GM19438 (cell line): ENCODE measurements at regions not wholly inside any gene's neighbourhood (a gene's known extent, or its start where the extent isn't known, plus 50 kb on each side); places are given as distances from the start of the nearest gene placed in this dataset.
"Not testable (repeated sequence)": the region's sequence is repeated elsewhere in the genome, so short reads cannot be mapped to it uniquely, and the experiment has no call there.

Experiments
- ATAC-seq: cut with Tn5 transposase; IDR thresholded peaks from one replicate; pipeline ENCODE4 v1.9.1; 2021; ENCODE audit warnings: low read depth; ENCODE audit not compliant: unreplicated experiment

DNA sequence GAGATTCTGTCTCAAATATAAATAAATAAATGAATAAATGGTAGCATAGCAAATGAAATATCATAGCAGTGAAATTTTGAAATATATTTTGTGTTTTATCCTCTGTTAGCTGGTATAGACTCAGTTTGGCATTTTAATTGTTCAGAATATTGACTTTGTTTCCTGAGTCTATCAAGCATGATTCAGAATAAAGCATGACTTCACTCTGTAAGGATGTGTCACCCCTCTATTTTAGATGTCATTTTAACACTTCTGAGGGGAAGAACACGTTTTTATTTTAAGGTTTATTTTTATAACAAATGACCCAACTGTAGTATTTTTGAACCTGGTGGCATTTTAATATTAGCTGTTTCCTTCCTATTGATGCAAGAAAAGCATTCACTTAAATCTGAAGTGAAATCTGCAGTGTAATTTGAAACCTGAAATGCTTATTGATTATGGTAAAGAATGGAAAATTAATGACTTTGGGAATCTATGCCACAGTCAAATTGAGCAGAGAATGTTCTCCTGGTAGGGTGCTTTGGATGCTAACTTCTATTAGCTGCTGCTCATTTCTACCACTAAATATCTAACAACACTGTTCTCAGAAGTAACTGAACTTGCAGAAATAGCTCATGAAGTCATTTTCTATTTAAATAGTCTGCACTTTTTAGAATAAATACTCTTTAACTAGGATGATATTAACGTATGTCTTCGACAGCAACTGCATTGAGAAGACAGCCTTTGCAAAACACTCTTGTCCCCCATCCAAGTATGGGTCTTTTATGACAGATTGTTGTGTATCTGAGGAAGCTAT lies 114.2 kb downstream of the SOX4 start:
- no peak for ATAC-seq

DNA sequence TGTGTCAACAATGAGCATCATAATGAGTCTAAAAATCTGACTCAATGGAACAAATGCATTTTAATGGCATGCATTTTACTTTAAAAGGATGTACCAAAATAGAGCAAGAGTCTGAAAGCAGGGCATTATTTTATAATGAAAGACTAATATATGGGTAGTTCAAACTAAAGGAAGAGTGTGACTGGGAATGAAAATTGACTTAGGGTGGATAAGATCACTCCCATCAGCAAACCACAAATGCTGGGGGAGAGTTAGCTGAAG lies 114.7 kb downstream of the SOX4 start:
- no peak for ATAC-seq

DNA sequence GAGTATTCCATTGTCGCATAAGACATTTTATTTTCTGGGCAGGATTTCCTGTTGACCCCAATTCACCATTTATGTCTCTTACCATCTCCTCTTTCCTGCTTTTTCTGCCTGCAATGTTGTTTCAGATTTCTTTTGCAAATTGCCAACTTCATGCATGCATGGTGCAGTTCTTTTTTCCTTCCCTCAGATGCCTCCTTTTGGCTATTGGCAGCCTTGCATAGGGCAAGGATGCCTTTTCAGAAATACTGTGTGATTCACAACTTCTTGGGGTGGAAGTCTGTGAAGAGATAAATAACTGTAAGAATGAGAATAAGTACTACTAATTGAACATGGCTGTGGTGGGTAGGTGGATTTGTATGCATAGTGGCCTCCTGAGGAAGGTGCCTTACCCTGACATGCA lies 116.7 kb downstream of the SOX4 start:
- ATAC-seq = no peak

DNA sequence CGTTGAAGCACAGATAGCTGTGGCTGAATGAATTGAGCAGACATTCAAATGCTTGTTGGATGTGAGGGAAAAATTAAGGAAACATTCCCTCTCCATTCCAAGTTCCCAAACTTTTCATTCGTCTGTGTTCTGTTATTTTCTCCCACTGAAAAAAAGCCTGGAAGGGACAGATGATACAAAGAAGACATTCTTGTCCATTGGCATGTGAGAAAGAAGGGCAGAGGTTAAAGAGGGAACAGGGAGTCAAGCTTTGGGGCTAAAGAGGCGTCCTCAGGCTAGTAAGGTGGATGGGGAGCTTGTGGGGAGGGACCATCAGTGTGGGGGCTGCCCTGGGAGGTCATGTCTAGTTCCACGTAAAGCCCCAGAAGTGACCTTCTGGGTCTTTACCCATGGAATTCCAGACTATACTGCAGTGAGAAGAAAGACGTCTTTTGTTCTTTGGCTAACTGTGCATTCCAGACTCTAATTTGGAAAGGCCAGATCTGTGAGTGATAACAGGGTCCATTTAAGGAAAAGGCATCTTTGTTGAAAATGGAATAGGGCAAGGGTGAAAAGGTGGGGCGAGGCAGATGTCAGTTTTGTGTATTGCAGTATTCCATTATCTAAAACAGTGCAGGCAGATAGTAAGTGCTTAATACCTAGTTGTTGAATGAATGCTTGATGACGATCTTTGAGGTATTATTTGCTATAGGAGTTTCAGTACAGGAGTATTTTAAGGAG lies 117.5 kb downstream of the SOX4 start:
- no peak for ATAC-seq

DNA sequence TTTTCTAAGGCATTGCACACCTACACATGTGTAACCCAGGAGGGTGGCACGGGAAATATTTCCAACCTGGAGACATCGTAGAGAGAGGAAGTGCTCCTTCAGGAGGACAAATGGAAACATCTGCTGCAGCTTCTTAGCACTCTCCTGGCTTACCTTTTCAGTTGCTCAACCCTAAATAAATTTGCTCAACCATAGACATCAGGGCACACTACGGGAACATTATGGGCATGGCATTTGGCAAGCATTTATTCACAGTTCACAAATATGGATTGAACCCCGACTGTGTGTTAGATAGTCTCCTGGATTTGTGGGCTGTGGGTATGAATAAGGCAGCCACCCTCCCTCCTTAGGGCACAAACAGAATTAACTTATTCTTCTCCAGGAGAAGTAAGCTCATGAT lies 118.7 kb downstream of the SOX4 start:
- no peak for ATAC-seq

DNA sequence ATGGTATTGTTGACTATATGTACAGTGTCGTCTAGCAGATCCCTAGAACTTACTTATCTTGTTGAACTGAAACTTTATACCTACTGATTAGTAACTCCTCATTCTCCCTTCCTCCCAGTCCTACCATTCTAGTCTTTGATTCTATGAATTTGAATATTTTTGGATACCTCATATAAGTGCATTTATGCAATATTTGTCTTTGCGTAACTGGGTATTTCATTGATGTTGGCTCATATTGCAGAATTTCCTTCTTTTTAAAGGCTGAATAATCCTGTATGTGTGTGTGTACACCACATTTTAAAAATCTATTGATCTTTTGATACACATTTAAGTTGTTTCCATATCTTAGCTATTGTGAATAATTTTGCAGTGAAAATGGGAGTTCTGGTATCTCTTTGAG lies 119.9 kb downstream of the SOX4 start:
- no peak for ATAC-seq

DNA sequence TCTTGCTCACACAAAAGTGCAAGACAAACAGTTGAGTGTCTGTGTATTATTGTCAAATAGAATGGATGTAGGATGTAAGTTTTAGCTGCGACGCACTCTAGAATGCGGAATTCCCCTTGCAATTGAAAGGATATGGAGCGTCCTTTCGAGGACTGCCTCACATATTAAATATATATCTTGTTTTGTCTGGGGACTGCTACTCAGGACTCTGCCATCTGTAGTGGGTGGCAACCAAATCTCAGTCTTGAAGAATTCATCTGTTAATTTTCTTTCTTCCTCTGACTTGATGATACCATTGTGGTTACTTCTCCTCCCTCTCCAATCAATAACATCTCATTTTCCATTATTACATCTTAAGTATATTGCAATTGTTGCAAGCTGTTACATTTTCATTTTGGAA lies 121.6 kb downstream of the SOX4 start:
- ATAC-seq = no peak

DNA sequence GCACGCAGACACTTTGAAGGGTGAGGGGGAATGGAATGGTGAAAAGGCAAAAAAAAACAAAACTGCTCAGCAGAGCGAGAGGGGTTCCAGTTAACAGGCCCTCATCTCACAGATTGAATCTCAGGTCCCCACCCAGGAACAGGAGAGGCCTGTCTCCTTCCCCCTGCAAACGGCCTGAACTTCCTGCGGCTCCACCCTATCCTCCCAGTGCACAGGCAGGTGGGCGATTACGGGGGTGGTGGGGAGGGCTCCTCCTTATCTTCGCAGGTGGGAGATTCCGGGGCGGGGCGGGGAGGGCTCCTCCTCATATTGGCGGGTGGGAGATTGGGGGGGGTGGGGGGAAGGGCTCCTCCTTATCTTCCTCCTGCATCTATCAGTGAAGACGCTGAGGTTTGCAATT lies 129.0 kb downstream of the SOX4 start:
- ATAC-seq = no peak

DNA sequence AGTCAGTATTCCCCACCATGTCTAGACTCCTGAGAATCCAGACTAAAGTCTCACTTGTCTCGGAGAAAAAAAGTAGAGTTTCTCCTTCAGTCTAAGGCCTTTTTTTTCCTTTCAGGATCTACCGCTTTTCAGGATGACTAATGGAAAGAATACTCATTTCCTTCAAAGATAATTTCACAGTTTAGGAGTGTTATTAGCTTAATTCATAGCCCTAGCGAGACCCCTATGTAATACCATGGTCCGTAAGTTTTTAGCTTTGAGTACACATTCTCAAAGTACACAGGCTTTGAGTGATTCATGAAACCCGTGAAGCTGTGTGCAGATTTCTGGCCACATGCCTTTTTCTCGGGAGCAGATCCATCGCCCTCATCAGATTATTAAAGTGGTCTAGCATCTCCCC lies 133.1 kb downstream of the SOX4 start:
- ATAC-seq = no peak

DNA sequence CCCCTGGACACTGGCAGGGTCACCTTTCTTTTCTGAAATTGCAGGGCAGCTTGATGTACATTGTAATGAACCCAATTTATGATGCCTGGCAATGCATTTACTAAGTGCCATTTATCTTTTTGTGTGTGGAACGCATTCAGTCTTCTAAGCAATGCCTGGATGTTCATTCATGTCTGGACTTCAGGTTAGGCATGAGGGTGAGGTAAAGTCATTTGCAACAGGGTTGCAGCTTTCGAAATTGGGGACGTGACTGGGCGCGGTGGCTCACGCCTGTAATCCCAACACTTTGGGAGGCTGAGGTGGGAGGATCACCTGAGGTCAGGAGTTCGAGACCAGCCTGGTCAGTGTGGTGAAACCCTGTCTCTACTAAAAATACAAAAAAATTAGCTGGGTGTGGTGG lies 134.6 kb downstream of the SOX4 start:
- ATAC-seq = no peak

DNA sequence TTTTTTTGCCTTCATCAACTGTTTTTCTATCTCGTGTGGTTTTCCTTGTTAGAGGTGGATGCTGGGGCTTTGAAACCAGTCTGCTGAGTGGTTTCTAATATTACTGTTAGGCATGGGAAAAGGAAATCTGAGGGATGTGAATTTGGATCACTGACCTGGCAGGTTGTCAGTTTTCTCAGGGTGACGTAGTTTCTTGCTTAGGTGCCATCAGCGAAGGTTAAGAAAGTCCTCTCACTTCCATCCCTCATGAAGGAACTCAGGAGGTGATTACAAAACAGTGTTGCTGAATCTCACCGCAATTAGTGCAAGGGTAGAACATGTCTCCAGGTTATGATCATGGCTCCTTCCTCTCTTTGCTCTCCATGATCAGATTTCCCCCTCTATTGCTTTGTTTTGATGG lies 135.9 kb downstream of the SOX4 start:
- ATAC-seq = no peak

DNA sequence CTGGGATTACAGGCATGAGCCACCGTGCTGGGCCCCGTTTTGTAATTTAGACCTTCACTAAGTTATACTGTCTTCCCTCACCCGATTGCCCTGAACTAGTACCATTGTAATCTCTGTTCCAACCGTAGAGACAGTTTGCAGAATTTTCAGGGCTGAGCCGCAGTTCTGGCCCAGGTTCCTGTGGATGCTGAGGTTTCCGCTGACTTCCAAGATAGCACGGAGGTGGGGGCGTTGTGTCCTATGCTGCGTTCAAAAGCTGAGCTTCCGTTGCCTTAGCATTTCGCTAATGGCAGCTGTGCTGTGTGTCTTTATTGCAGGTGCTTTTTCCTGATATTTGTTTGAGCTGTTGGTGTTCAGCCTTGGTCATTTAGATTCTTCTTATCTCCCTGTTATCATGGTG lies 137.0 kb downstream of the SOX4 start:
- no peak for ATAC-seq

DNA sequence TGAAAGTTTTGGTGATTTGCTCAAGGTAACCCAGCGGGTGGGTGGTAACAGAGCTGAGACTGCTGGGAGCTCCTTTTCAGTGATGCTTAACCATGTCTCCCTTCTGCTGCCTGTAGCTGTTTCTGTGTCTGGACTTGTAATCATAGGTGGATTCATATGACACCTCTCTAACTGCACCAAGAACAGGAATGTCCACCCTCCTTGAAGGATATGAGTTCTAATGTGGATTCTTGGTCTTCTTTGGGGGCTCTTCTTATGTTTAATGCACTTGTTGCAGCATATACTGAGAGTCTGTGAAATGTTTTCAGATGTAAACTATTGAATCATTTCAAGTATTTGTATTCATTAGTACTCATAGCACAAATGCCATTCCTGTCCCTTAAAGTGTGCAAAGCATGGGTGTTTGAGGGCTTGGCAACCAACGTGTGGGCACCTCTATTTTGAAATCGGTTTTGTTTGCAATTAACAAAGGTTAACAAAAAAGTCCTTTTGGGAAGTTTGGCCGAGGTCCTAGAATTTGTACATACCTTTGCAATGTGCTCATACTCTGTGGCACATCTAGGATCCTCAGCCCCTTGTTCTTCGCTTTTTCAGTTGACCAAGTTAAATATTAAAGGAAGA lies 138.0 kb downstream of the SOX4 start:
- no peak for ATAC-seq

DNA sequence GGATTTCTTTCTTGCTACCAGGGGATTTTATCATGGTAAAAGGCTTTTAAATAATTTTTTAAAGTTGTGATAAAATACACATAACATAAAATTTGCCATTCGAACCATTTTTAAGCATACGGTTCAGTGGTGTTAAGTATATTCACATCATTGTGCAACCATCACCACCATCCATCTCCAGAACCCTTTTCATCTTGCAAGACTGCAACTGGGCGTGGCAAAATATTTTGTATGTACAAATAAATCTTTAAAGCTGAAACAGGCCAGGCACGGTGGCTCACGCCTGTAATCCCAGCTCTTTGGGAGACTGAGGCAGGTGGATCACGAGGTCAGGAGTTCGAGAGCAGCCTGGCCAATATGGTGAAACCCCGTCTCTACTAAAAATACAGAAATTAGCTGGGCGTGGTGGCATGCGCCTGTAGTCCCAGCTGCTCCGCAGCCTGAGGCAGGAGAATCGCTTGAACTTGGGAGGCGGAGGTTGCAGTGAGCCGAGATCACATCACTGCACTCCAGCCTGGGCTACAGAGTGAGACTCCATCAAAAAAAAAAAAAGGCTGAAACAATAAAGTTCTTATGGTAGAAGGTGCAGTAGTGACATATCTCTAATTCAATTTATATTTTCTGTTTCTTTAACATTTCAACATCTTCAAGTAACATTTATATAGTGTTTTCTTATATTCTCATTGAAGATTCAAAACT lies 138.6 kb downstream of the SOX4 start:
- ATAC-seq = not testable (repeated sequence)

DNA sequence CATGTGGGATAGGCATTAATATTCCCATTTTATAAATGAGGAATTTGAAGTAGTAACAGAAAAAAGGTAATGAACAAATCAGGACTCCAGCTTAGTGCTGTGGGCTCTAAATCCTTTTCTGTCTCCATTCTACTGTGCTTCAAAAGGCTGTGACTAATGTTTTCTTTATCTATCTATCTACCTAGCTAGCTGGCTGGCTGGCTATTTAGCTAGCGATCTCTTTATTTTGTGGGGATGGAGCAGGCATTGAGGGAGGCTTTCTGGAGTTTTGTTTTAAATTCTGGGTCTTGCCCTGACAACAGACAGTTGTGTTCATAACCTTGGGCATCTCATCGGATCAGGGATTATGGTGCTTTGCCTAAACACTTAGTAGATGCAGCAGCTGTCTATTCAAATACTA lies 139.2 kb downstream of the SOX4 start:
- ATAC-seq = no peak

DNA sequence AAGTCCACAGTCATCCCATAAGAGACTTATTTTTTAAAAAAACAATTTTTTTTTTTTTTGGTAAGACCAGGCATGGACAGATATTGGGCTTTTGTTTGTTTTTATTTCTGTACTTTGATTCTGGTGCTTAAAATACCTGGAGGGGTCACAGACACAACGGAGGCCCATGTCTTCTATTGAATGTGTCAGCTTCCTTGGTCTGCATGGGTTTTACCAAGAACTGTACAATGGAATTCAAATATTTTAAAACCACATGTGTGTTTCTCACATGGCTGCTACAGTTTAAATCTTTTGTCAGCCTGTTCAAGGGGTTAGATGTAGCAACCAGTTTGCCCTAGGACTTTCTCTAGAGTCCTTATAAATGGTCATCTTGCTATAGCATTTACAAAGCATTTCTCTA lies 139.8 kb downstream of the SOX4 start:
- no peak for ATAC-seq

DNA sequence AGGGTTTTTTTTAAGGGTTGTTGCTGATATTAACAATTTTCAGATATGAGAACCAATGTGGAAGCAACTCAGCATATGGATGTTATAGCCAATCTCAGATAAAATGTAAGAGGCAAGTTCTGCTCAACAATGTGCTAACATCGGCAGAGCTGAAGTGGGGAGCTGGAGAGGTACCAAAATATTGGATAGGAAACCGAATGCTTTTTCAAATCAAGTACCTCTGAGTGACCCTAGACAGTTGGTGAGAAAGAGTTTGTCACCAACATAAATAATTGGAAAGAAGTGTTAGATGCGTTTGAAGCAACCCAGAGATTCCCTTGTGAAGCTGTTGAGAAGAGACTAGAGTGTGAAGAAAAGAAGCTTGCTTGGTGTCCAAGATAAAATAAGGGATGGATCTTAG lies 140.7 kb downstream of the SOX4 start:
- ATAC-seq = no peak

DNA sequence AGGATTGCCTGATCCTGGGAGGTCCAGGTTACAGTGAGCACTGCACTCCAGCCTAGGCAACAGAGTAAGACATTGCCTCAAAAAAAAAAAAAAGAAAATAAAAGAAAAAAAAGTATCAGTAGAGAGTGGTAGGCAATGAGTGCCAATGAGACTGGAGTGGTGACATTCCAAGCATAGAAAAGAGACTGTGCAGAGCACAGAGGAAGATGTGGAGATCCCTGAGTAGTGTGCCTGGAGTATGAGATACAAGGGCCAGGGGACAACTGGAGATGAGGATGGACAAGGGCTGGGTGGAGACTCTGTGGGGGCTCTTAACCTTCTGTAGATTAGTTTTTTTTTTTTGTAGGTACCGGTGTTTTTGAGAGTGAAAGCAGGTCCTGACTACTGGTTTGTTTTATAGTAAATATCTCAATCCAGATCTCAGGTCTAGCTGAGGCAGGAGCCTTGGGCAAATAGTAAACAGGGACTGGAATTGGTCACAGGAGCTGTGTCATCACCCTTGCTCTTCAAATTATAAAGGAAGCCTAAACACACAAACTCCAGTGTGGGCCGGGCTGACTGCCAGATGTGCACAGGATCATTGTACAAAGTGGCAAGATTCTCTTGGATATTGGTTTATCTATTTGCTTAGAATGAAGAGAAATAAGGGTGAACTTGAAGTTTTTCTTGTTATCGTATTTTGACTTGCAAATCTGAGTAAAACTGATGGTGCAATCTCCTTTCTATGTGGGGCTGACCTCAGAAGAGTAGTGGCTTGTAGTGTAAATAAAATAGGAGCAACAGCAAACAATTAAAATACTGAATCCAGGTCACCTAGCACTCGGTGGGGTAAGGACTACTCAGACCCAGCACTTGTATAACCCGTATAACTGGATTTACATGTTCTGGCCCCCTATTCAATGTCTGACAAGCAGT lies 144.9 kb downstream of the SOX4 start:
- ATAC-seq = no peak

DNA sequence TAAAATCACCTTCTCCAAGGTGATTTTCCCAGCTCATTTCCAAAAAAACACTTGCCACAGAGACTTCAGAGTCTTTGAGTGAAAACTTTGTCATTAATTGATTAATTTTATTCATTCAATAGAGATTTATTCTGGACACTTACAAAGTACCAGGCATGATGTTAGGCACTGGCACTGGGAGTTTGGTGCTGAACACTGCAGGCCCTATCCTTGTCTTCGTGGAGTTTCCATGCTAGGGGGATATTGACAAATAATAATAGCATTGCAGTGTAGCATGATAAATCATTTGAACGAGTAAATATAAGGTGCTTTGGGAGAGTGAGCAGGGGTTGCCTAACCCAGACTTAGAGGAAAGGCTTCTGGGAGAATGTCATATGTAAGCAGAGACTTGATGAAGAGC lies 145.7 kb downstream of the SOX4 start:
- no peak for ATAC-seq

DNA sequence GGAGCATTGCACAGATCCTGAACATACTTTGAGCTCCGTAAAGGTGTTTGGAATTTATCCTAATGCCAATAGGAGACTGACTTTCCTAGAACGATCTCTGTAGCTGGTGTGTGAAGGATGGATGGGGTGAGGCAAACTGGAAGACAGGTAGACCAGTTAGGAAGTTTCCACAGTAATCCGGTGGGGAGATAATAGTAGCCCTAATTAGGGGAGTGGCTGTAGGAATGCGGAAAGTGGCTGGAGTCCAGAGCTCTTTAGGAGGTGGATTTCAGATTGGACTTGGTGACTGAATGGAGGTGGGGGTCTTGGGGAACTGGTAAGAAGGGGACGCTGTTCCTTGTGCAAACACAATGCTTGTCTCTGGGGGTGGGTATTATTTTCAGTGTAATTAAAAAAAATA lies 146.3 kb downstream of the SOX4 start:
- no peak for ATAC-seq
